Stromal cell of bone marrow (primary cell): ENCODE measurements at regions not wholly inside any gene's neighbourhood (a gene's known extent, or its start where the extent isn't known, plus 50 kb on each side); places are given as distances from the start of the nearest gene placed in this dataset.
"Not testable (repeated sequence)": the region's sequence is repeated elsewhere in the genome, so short reads cannot be mapped to it uniquely, and the experiment has no call there.

ENCODE experiments used
- DNase-seq: peaks from one replicate; pipeline ENCODE4 v3.0.0-alpha.2; 2012; ENCODE audit warnings: low read depth

- no peak for DNase-seq
Measured at GRCh38 chr4:171524903-171525302, 288.3 kb upstream of the GALNTL6 start.

GRCh38 chr4:171521726-171522125, 291.5 kb upstream of the GALNTL6 start:
- no peak for DNase-seq

- DNase-seq: no peak
Measured at GRCh38 chr4:171519457-171519856, 293.7 kb upstream of the GALNTL6 start.

- DNase-seq: no peak
Measured at GRCh38 chr4:171517883-171518282, 295.3 kb upstream of the GALNTL6 start.

- no peak for DNase-seq
Measured at GRCh38 chr4:171516694-171517093, 296.5 kb upstream of the GALNTL6 start.

- no peak for DNase-seq
Measured at GRCh38 chr4:171484681-171485080, 328.5 kb upstream of the GALNTL6 start.

- no peak for DNase-seq
Measured at GRCh38 chr4:171478181-171478580, 335.0 kb upstream of the GALNTL6 start.

GRCh38 chr4:171475111-171475510, 338.1 kb upstream of the GALNTL6 start:
- not testable (repeated sequence) for DNase-seq

- DNase-seq: no peak
Measured at GRCh38 chr4:171473155-171473554, 340.0 kb upstream of the GALNTL6 start.

GRCh38 chr4:171472230-171472629, 341.0 kb upstream of the GALNTL6 start:
- no peak for DNase-seq

GRCh38 chr4:171464499-171464898, 348.7 kb upstream of the GALNTL6 start:
- DNase-seq: no peak

- no peak for DNase-seq
Measured at GRCh38 chr4:171461191-171461590, 352.0 kb upstream of the GALNTL6 start.

GRCh38 chr4:171448919-171449481, 364.2 kb upstream of the GALNTL6 start:
- no peak for DNase-seq

- no peak for DNase-seq
Measured at GRCh38 chr4:171448358-171448757, 364.8 kb upstream of the GALNTL6 start.

GRCh38 chr4:171441300-171441941, 371.8 kb upstream of the GALNTL6 start:
- DNase-seq: no peak

- DNase-seq: no peak
Measured at GRCh38 chr4:171433674-171434073, 379.5 kb upstream of the GALNTL6 start.

- no peak for DNase-seq
Measured at GRCh38 chr4:171432536-171432935, 380.7 kb upstream of the GALNTL6 start.

- DNase-seq: no peak
Measured at GRCh38 chr4:171430495-171430894, 382.7 kb upstream of the GALNTL6 start.

GRCh38 chr4:171397175-171397574, 416.0 kb upstream of the GALNTL6 start:
- DNase-seq: no peak

- no peak for DNase-seq
Measured at GRCh38 chr4:171390626-171391025, 422.6 kb upstream of the GALNTL6 start.

- DNase-seq: no peak
Measured at GRCh38 chr4:171378323-171378722, 434.9 kb upstream of the GALNTL6 start.

GRCh38 chr4:171376724-171377123, 436.5 kb upstream of the GALNTL6 start:
- DNase-seq: no peak

- no peak for DNase-seq
Measured at GRCh38 chr4:171353535-171353934, 459.7 kb upstream of the GALNTL6 start.

GRCh38 chr4:171348090-171348489, 465.1 kb upstream of the GALNTL6 start:
- DNase-seq: no peak
